ENCODE measurements at regions not wholly inside any gene's neighbourhood (a gene's known extent, or its start where the extent isn't known, plus 50 kb on each side); places are given as distances from the start of the nearest gene placed in this dataset.

- Histone ChIP-seq H3K36me3 (ENCODE audit: control insufficient read depth in 2 of 2, insufficient read depth in 2 of 2, low read length in 1 of 2) (no peaks in the 10 kb centered on the region), H3K9me3 (ENCODE audit: control insufficient read depth in 2 of 2, insufficient read depth in 1 of 2, low read depth in 1 of 2, low read length in 1 of 2) (no peaks in the 10 kb centered on the region), H3K4me1 (ENCODE audit: control insufficient read depth in 2 of 2, insufficient read depth in 2 of 2, low read length in 1 of 2) (no peaks in the 10 kb centered on the region), H3K27me3 (ENCODE audit: control insufficient read depth in 1 of 2, insufficient read depth in 2 of 2, low read length in 2 of 2) (no peaks in the 10 kb centered on the region), H3K4me3 (ENCODE audit: low read depth in 1 of 2, low read length in 2 of 2) (no peak overlapping the region), H3K27ac (ENCODE audit: low read depth in 2 of 2, low read length in 1 of 2) (no peak overlapping the region)
Observed at GRCh38 chr5:164593982-164594381, 1088.6 kb downstream of the MAT2B start.

- 47 to 53% methylated on average over 5 of the region's 5 CpGs for WGBS, 2 donors
- Histone ChIP-seq H3K9me3 (ENCODE audit: control insufficient read depth in 2 of 2, insufficient read depth in 1 of 2, low read depth in 1 of 2, low read length in 1 of 2) (peaks cover 0 to 4% of the 10 kb centered on the region in 2 donors), H3K27me3 (ENCODE audit: control insufficient read depth in 1 of 2, insufficient read depth in 2 of 2, low read length in 2 of 2) (no peaks in the 10 kb centered on the region), H3K4me3 (ENCODE audit: low read depth in 1 of 2, low read length in 2 of 2) (no peak overlapping the region), H3K4me1 (ENCODE audit: control insufficient read depth in 2 of 2, insufficient read depth in 2 of 2, low read length in 1 of 2) (no peaks in the 10 kb centered on the region), H3K36me3 (ENCODE audit: control insufficient read depth in 2 of 2, insufficient read depth in 2 of 2, low read length in 1 of 2) (no peaks in the 10 kb centered on the region), H3K27ac (ENCODE audit: low read depth in 2 of 2, low read length in 1 of 2) (no peak overlapping the region)
Observed at GRCh38 chr5:164597293-164597900, 1092.0 kb downstream of the MAT2B start.

- Histone ChIP-seq H3K27ac (ENCODE audit: low read depth in 2 of 2, low read length in 1 of 2) (no peak overlapping the region), H3K27me3 (ENCODE audit: control insufficient read depth in 1 of 2, insufficient read depth in 2 of 2, low read length in 2 of 2) (no peaks in the 10 kb centered on the region), H3K4me3 (ENCODE audit: low read depth in 1 of 2, low read length in 2 of 2) (no peak overlapping the region), H3K9me3 (ENCODE audit: control insufficient read depth in 2 of 2, insufficient read depth in 1 of 2, low read depth in 1 of 2, low read length in 1 of 2) (peaks cover 0 to 4% of the 10 kb centered on the region in 2 donors), H3K36me3 (ENCODE audit: control insufficient read depth in 2 of 2, insufficient read depth in 2 of 2, low read length in 1 of 2) (no peaks in the 10 kb centered on the region), H3K4me1 (ENCODE audit: control insufficient read depth in 2 of 2, insufficient read depth in 2 of 2, low read length in 1 of 2) (no peaks in the 10 kb centered on the region)
- WGBS, 2 donors: 54 to 58% methylated on average over 2 of the region's 2 CpGs
Observed at GRCh38 chr5:164600274-164600673, 1094.9 kb downstream of the MAT2B start.

GRCh38 chr5:164600929-164601535 is 1095.6 kb downstream of the MAT2B start:
- Histone ChIP-seq H3K4me3 (ENCODE audit: low read depth in 1 of 2, low read length in 2 of 2) (no peak overlapping the region), H3K27ac (ENCODE audit: low read depth in 2 of 2, low read length in 1 of 2) (no peak overlapping the region), H3K36me3 (ENCODE audit: control insufficient read depth in 2 of 2, insufficient read depth in 2 of 2, low read length in 1 of 2) (no peaks in the 10 kb centered on the region), H3K27me3 (ENCODE audit: control insufficient read depth in 1 of 2, insufficient read depth in 2 of 2, low read length in 2 of 2) (no peaks in the 10 kb centered on the region), H3K4me1 (ENCODE audit: control insufficient read depth in 2 of 2, insufficient read depth in 2 of 2, low read length in 1 of 2) (no peaks in the 10 kb centered on the region), H3K9me3 (ENCODE audit: control insufficient read depth in 2 of 2, insufficient read depth in 1 of 2, low read depth in 1 of 2, low read length in 1 of 2) (peaks cover 0 to 4% of the 10 kb centered on the region in 2 donors)
- 96 to 97% methylated on average over 31 of the region's 31 CpGs for WGBS, 2 donors

- 93 to 96% methylated on average over 4 of the region's 4 CpGs for WGBS, 2 donors
- no peaks in the 10 kb centered on the region for H3K27me3 ChIP-seq (ENCODE audit: control insufficient read depth in 1 of 2, insufficient read depth in 2 of 2, low read length in 2 of 2)
- no peak overlapping the region for H3K4me3 ChIP-seq (ENCODE audit: low read depth in 1 of 2, low read length in 2 of 2)
- no peaks in the 10 kb centered on the region for H3K9me3 ChIP-seq (ENCODE audit: control insufficient read depth in 2 of 2, insufficient read depth in 1 of 2, low read depth in 1 of 2, low read length in 1 of 2)
- H3K36me3 ChIP-seq (ENCODE audit: control insufficient read depth in 2 of 2, insufficient read depth in 2 of 2, low read length in 1 of 2): no peaks in the 10 kb centered on the region
- H3K27ac ChIP-seq (ENCODE audit: low read depth in 2 of 2, low read length in 1 of 2): no peak overlapping the region
- no peaks in the 10 kb centered on the region for H3K4me1 ChIP-seq (ENCODE audit: control insufficient read depth in 2 of 2, insufficient read depth in 2 of 2, low read length in 1 of 2)
Observed at GRCh38 chr5:164608507-164608906, 1103.1 kb downstream of the MAT2B start.

- H3K4me1 ChIP-seq (ENCODE audit: control insufficient read depth in 2 of 2, insufficient read depth in 2 of 2, low read length in 1 of 2): no peaks in the 10 kb centered on the region
- no peaks in the 10 kb centered on the region for H3K9me3 ChIP-seq (ENCODE audit: control insufficient read depth in 2 of 2, insufficient read depth in 1 of 2, low read depth in 1 of 2, low read length in 1 of 2)
- no peaks in the 10 kb centered on the region for H3K27me3 ChIP-seq (ENCODE audit: control insufficient read depth in 1 of 2, insufficient read depth in 2 of 2, low read length in 2 of 2)
- H3K36me3 ChIP-seq (ENCODE audit: control insufficient read depth in 2 of 2, insufficient read depth in 2 of 2, low read length in 1 of 2): no peaks in the 10 kb centered on the region
- no peak overlapping the region for H3K27ac ChIP-seq (ENCODE audit: low read depth in 2 of 2, low read length in 1 of 2)
- 53 to 55% methylated on average over 1 of the region's 1 CpG for WGBS, 2 donors
- H3K4me3 ChIP-seq (ENCODE audit: low read depth in 1 of 2, low read length in 2 of 2): no peak overlapping the region
Observed at GRCh38 chr5:164610374-164610773, 1105.0 kb downstream of the MAT2B start.

- H3K36me3 ChIP-seq (ENCODE audit: control insufficient read depth in 2 of 2, insufficient read depth in 2 of 2, low read length in 1 of 2): no peaks in the 10 kb centered on the region
- H3K27ac ChIP-seq (ENCODE audit: low read depth in 2 of 2, low read length in 1 of 2): no peak overlapping the region
- H3K4me1 ChIP-seq (ENCODE audit: control insufficient read depth in 2 of 2, insufficient read depth in 2 of 2, low read length in 1 of 2): no peaks in the 10 kb centered on the region
- H3K9me3 ChIP-seq (ENCODE audit: control insufficient read depth in 2 of 2, insufficient read depth in 1 of 2, low read depth in 1 of 2, low read length in 1 of 2): no peaks in the 10 kb centered on the region
- H3K4me3 ChIP-seq (ENCODE audit: low read depth in 1 of 2, low read length in 2 of 2): no peak overlapping the region
- H3K27me3 ChIP-seq (ENCODE audit: control insufficient read depth in 1 of 2, insufficient read depth in 2 of 2, low read length in 2 of 2): no peaks in the 10 kb centered on the region
Observed at GRCh38 chr5:164614707-164615106, 1109.3 kb downstream of the MAT2B start.

GRCh38 chr5:164617290-164617689 is 1111.9 kb downstream of the MAT2B start:
- Histone ChIP-seq H3K9me3 (ENCODE audit: control insufficient read depth in 2 of 2, insufficient read depth in 1 of 2, low read depth in 1 of 2, low read length in 1 of 2) (no peaks in the 10 kb centered on the region), H3K4me3 (ENCODE audit: low read depth in 1 of 2, low read length in 2 of 2) (no peak overlapping the region), H3K27ac (ENCODE audit: low read depth in 2 of 2, low read length in 1 of 2) (no peak overlapping the region), H3K36me3 (ENCODE audit: control insufficient read depth in 2 of 2, insufficient read depth in 2 of 2, low read length in 1 of 2) (no peaks in the 10 kb centered on the region), H3K27me3 (ENCODE audit: control insufficient read depth in 1 of 2, insufficient read depth in 2 of 2, low read length in 2 of 2) (no peaks in the 10 kb centered on the region), H3K4me1 (ENCODE audit: control insufficient read depth in 2 of 2, insufficient read depth in 2 of 2, low read length in 1 of 2) (no peaks in the 10 kb centered on the region)
- 70 to 76% methylated on average over 5 of the region's 5 CpGs for WGBS, 2 donors

- WGBS, 2 donors: 66 to 72% methylated on average over 4 of the region's 4 CpGs
- no peaks in the 10 kb centered on the region for H3K27me3 ChIP-seq (ENCODE audit: control insufficient read depth in 1 of 2, insufficient read depth in 2 of 2, low read length in 2 of 2)
- H3K27ac ChIP-seq (ENCODE audit: low read depth in 2 of 2, low read length in 1 of 2): no peak overlapping the region
- no peaks in the 10 kb centered on the region for H3K36me3 ChIP-seq (ENCODE audit: control insufficient read depth in 2 of 2, insufficient read depth in 2 of 2, low read length in 1 of 2)
- H3K4me1 ChIP-seq (ENCODE audit: control insufficient read depth in 2 of 2, insufficient read depth in 2 of 2, low read length in 1 of 2): no peaks in the 10 kb centered on the region
- H3K4me3 ChIP-seq (ENCODE audit: low read depth in 1 of 2, low read length in 2 of 2): no peak overlapping the region
- no peaks in the 10 kb centered on the region for H3K9me3 ChIP-seq (ENCODE audit: control insufficient read depth in 2 of 2, insufficient read depth in 1 of 2, low read depth in 1 of 2, low read length in 1 of 2)
Observed at GRCh38 chr5:164627021-164627420, 1121.6 kb downstream of the MAT2B start.

- no peak overlapping the region for H3K27ac ChIP-seq (ENCODE audit: low read depth in 2 of 2, low read length in 1 of 2)
- WGBS, 2 donors: 36 to 38% methylated on average over 1 of the region's 1 CpG
- no peak overlapping the region for H3K4me3 ChIP-seq (ENCODE audit: low read depth in 1 of 2, low read length in 2 of 2)
- H3K36me3 ChIP-seq (ENCODE audit: control insufficient read depth in 2 of 2, insufficient read depth in 2 of 2, low read length in 1 of 2): no peaks in the 10 kb centered on the region
- no peaks in the 10 kb centered on the region for H3K27me3 ChIP-seq (ENCODE audit: control insufficient read depth in 1 of 2, insufficient read depth in 2 of 2, low read length in 2 of 2)
- H3K9me3 ChIP-seq (ENCODE audit: control insufficient read depth in 2 of 2, insufficient read depth in 1 of 2, low read depth in 1 of 2, low read length in 1 of 2): no peaks in the 10 kb centered on the region
- H3K4me1 ChIP-seq (ENCODE audit: control insufficient read depth in 2 of 2, insufficient read depth in 2 of 2, low read length in 1 of 2): no peaks in the 10 kb centered on the region
Observed at GRCh38 chr5:164636456-164636855, 1131.0 kb downstream of the MAT2B start.
